Mesenchymal stem cell (in vitro differentiated cells and primary cell): ENCODE measurements at regions not wholly inside any gene's neighbourhood (a gene's known extent, or its start where the extent isn't known, plus 50 kb on each side); places are given as distances from the start of the nearest gene placed in this dataset.

Experiments used
- DNase-seq: peaks from one replicate; pipeline ENCODE4 v3.0.0-alpha.2; 2013
- H2AFZ ChIP-seq: one replicate; pipeline ENCODE4 v1.6.1; 2013; ENCODE audit warnings: low read depth, mild to moderate bottlenecking, control low read depth, inconsistent platforms, low read length, moderate library complexity
- H2AK5ac ChIP-seq: 2 replicates; pipeline ENCODE4 v1.6.1; 2013; ENCODE audit warnings: low read length, moderate library complexity, mild to moderate bottlenecking, inconsistent platforms; ENCODE audit not compliant: severe bottlenecking
- H2BK120ac ChIP-seq: one replicate; pipeline ENCODE4 v1.6.1; 2013; ENCODE audit warnings: low read depth, mild to moderate bottlenecking, inconsistent platforms, low read length, moderate library complexity
- H2BK12ac ChIP-seq, 2 experiments: one replicate each; pipeline ENCODE4 v1.6.1; 2013; ENCODE audit warnings: inconsistent platforms in 2 of 2, low read length in 2 of 2, mild to moderate bottlenecking in 2 of 2, moderate library complexity in 2 of 2, control low read depth in 1 of 2
- H2BK15ac ChIP-seq: one replicate; pipeline ENCODE4 v1.6.1; 2013; ENCODE audit warnings: mild to moderate bottlenecking, low read depth, inconsistent platforms; ENCODE audit not compliant: poor library complexity, severe bottlenecking
- H2BK5ac ChIP-seq: 2 replicates; pipeline ENCODE4 v1.6.1; 2013; ENCODE audit warnings: low read depth, mild to moderate bottlenecking, low read length, control low read depth, inconsistent platforms; ENCODE audit not compliant: poor library complexity, severe bottlenecking
- H3K14ac ChIP-seq, 2 experiments: one replicate each; pipeline ENCODE4 v1.6.1; 2013; ENCODE audit warnings: inconsistent platforms in 2 of 2, low read length in 2 of 2, control low read depth in 1 of 2, mild to moderate bottlenecking in 1 of 2, moderate library complexity in 1 of 2
- H3K18ac ChIP-seq, 2 experiments: one replicate each; pipeline ENCODE4 v1.6.1; 2013; ENCODE audit warnings: inconsistent platforms in 2 of 2, low read length in 2 of 2, control low read depth in 1 of 2, low read depth in 1 of 2, mild to moderate bottlenecking in 1 of 2
- H3K23ac ChIP-seq, 2 experiments: one replicate each; pipeline ENCODE4 v1.6.1; 2013; ENCODE audit warnings: inconsistent platforms in 2 of 2, low read length in 2 of 2, mild to moderate bottlenecking in 2 of 2, moderate library complexity in 2 of 2, control low read depth in 1 of 2
- H3K27ac ChIP-seq: 2 replicates; pipeline ENCODE4 v1.5.1; 2013; ENCODE audit warnings: mild to moderate bottlenecking, moderate library complexity, low read length, control low read depth, inconsistent platforms; ENCODE audit not compliant: poor library complexity, severe bottlenecking
- H3K27me3 ChIP-seq, 2 experiments: 2 replicates each; pipeline versions ENCODE4 v1.6.1 to v1.7.0; 2013; ENCODE audit warnings: low read length in 2 of 2, mild to moderate bottlenecking in 2 of 2, moderate library complexity in 2 of 2, control low read depth in 1 of 2, inconsistent platforms in 1 of 2; ENCODE audit not compliant: control insufficient read depth in 1 of 2, insufficient read depth in 1 of 2
- H3K36me3 ChIP-seq, 2 experiments: 2 replicates each; pipeline versions ENCODE4 v1.6.1 to v1.7.0; 2013; ENCODE audit warnings: low read length in 2 of 2, control low read depth in 1 of 2, inconsistent platforms in 1 of 2, low read depth in 1 of 2, mild to moderate bottlenecking in 1 of 2; ENCODE audit not compliant: insufficient read depth in 2 of 2, control insufficient read depth in 1 of 2
- H3K4ac ChIP-seq, 2 experiments: one replicate each; pipeline ENCODE4 v1.6.1; 2013; ENCODE audit warnings: inconsistent platforms in 2 of 2, low read length in 2 of 2, mild to moderate bottlenecking in 2 of 2, moderate library complexity in 2 of 2, control low read depth in 1 of 2, low read depth in 1 of 2
- H3K4me1 ChIP-seq: 2 replicates; pipeline ENCODE4 v1.6.1; 2013; ENCODE audit warnings: low read depth, low read length, control low read depth; ENCODE audit not compliant: control insufficient read depth, insufficient read depth
- H3K4me2 ChIP-seq: 2 replicates; pipeline ENCODE4 v1.6.1; 2013; ENCODE audit warnings: low read length, mild to moderate bottlenecking, inconsistent platforms; ENCODE audit not compliant: poor library complexity, severe bottlenecking
- H3K4me3 ChIP-seq, 2 experiments: 2 replicates each; pipeline versions ENCODE4 v1.5.1 to v1.7.0; 2013; ENCODE audit warnings: low read length in 2 of 2, mild to moderate bottlenecking in 2 of 2, control low read depth in 1 of 2, low read depth in 1 of 2; ENCODE audit not compliant: insufficient read depth in 1 of 2
- H3K79me1 ChIP-seq: replicated peaks from 2 replicates; pipeline ENCODE4 v1.6.1; 2013; ENCODE audit warnings: mild to moderate bottlenecking, control low read depth, low read length, inconsistent platforms; ENCODE audit not compliant: poor library complexity, severe bottlenecking
- H3K9ac ChIP-seq: 2 replicates; pipeline ENCODE4 v1.7.0; 2013; ENCODE audit warnings: mild to moderate bottlenecking, low read length, moderate library complexity
- H3K9me3 ChIP-seq: 2 replicates; pipeline ENCODE4 v1.7.0; 2013; ENCODE audit warnings: mild to moderate bottlenecking, low read length; ENCODE audit not compliant: control insufficient read depth
- H4K8ac ChIP-seq: one replicate; pipeline ENCODE4 v1.6.1; 2013; ENCODE audit warnings: inconsistent platforms, mild to moderate bottlenecking, low read length, moderate library complexity
- H4K91ac ChIP-seq: one replicate; pipeline ENCODE4 v1.6.1; 2013; ENCODE audit warnings: mild to moderate bottlenecking, low read length, inconsistent platforms
- WGBS: methylation state at CpG from one replicate; pipeline ENCODE4 v1.1.7; 2013; ENCODE audit warnings: mixed read lengths; 5-methylcytosine and 5-hydroxymethylcytosine counted together

DNA sequence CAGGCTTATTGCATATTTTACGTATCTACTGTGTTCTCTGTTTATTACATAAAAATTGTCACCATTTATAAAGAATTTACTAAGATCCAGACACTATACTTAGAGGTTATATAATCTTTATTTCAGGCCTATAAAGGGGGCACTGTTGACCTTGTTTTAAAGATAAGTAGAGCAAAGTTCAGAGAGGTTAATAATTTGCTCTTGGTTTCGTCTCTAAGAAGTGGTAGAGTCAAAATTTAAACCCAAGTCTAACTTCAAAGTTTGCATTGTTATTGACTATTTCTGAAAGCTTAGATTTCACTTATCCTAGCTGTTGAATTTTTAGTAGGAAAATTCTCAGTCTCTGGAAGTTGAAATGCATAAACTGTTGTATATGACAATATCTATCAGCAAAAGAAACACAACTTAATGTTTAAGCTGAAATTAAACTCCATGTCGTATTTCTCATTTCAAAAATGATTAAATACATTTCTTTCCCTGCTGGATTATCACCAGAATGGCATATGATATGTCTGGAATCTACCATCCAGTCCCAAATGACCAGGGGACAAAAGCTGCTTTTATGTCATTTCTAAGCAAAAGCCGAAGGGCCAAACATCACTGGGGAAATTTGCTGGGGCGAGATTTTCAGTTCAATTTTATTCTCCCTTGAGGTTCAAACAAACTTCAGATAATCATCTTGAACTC, 138.4 kb downstream of the SLC7A11 start:
- Histone ChIP-seq H3K9ac (no peak overlapping the region), H3K36me3 (no peaks in the 10 kb centered on the region), H3K27ac (no peak overlapping the region), H2AFZ (no peak overlapping the region), H2BK15ac (no peak overlapping the region), H3K14ac (no peak overlapping the region), H3K79me1 (no peaks in the 10 kb centered on the region), H3K4ac (no peak overlapping the region), H3K18ac (no peak overlapping the region), H4K91ac (no peak overlapping the region), H3K4me1 (no peaks in the 10 kb centered on the region), H3K23ac (no peak overlapping the region), H2BK12ac (no peak overlapping the region), H3K27me3 (no peaks in the 10 kb centered on the region), H4K8ac (no peak overlapping the region), H3K4me2 (no peak overlapping the region), H2AK5ac (no peak overlapping the region), H2BK5ac (no peak overlapping the region), H2BK120ac (no peak overlapping the region), H3K9me3 (peaks cover 4% of the 10 kb centered on the region), H3K4me3 (no peak overlapping the region)
- no peak for DNase-seq
- WGBS, result 94% methylated on average over 4 of the region's 5 CpGs

DNA sequence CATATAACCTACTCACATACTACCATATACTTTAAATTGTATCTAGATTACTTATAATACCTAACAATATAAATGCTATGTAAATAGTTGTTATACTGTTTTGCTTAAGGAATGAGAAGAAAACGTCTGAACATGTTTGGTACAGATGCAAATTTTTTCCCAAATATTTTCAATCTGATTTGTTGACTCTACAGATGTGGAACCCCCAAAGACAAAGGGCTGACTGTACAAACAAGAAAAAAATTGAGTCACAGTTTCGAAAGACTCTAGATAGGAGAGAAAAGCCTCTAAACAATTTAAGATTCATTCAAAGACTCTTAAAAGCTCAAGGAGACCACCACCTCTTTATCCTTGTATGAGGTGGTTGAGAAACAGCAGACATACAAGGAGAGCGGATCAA, 142.8 kb downstream of the SLC7A11 start:
- no peak overlapping the region for H3K4me2 ChIP-seq
- WGBS, result 63% methylated on average over 1 of the region's 3 CpGs
- no peaks in the 10 kb centered on the region for H3K4me1 ChIP-seq
- no peak overlapping the region for H4K8ac ChIP-seq
- H3K14ac ChIP-seq, result no peak overlapping the region
- H2BK5ac ChIP-seq, result no peak overlapping the region
- no peak overlapping the region for H3K4me3 ChIP-seq
- no peaks in the 10 kb centered on the region for H3K36me3 ChIP-seq
- H2BK12ac ChIP-seq, result no peak overlapping the region
- H2BK120ac ChIP-seq, result no peak overlapping the region
- no peak overlapping the region for H3K23ac ChIP-seq
- no peak overlapping the region for H3K27ac ChIP-seq
- no peak overlapping the region for H4K91ac ChIP-seq
- no peaks in the 10 kb centered on the region for H3K27me3 ChIP-seq
- H3K18ac ChIP-seq, result no peak overlapping the region
- H2AK5ac ChIP-seq, result no peak overlapping the region
- no peak overlapping the region for H2AFZ ChIP-seq
- no peaks in the 10 kb centered on the region for H3K79me1 ChIP-seq
- no peak overlapping the region for H3K4ac ChIP-seq
- H2BK15ac ChIP-seq, result no peak overlapping the region
- H3K9me3 ChIP-seq, result no peaks in the 10 kb centered on the region
- no peak overlapping the region for H3K9ac ChIP-seq
- no peak for DNase-seq

DNA sequence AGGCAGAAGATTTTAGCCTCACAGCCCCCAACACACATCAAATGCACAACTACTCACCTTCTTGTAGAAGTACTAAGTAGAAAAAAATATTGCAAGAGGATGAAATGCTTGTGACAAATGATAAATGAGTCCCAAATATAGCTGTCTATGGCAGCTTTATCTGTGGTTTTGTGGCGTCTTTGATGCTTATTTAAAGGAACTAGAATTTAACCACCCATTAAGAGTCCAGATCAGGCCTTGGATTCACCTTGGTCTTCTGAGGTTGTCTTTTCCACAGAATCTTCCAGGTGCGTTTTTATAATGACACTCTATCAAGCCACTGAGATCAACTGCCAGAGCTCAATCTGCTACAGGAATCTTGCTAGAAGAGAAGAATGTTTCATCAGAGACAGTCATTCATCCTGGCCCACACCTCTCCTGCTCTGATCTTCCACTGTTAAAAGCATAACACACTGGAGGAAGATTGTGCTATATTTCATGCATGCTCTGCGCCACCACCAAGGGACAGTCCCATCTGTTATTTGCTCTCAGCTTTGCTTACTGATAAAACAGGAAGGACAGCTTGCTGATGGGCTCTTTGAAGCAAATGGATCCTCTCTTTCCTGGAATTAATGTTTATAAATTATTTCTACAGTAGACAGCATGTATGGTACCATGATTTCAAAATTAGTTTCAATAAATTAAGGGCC, 144.1 kb downstream of the SLC7A11 start:
- H2AK5ac ChIP-seq, result no peak overlapping the region
- no peaks in the 10 kb centered on the region for H3K4me1 ChIP-seq
- no peaks in the 10 kb centered on the region for H3K27me3 ChIP-seq
- H2BK5ac ChIP-seq, result no peak overlapping the region
- no peak overlapping the region for H2BK120ac ChIP-seq
- H3K27ac ChIP-seq, result no peak overlapping the region
- no peaks in the 10 kb centered on the region for H3K9me3 ChIP-seq
- no peak overlapping the region for H3K23ac ChIP-seq
- no peak overlapping the region for H2BK15ac ChIP-seq
- H3K14ac ChIP-seq, result no peak overlapping the region
- H3K4me2 ChIP-seq, result no peak overlapping the region
- H3K4ac ChIP-seq, result no peak overlapping the region
- no peak overlapping the region for H4K91ac ChIP-seq
- H3K18ac ChIP-seq, result no peak overlapping the region
- no peak overlapping the region for H2AFZ ChIP-seq
- DNase-seq, result no peak
- H3K36me3 ChIP-seq, result no peaks in the 10 kb centered on the region
- H3K79me1 ChIP-seq, result no peaks in the 10 kb centered on the region
- WGBS, result 63% methylated on average over 3 of the region's 3 CpGs
- H3K9ac ChIP-seq, result no peak overlapping the region
- H4K8ac ChIP-seq, result no peak overlapping the region
- H2BK12ac ChIP-seq, result no peak overlapping the region
- H3K4me3 ChIP-seq, result no peak overlapping the region

DNA sequence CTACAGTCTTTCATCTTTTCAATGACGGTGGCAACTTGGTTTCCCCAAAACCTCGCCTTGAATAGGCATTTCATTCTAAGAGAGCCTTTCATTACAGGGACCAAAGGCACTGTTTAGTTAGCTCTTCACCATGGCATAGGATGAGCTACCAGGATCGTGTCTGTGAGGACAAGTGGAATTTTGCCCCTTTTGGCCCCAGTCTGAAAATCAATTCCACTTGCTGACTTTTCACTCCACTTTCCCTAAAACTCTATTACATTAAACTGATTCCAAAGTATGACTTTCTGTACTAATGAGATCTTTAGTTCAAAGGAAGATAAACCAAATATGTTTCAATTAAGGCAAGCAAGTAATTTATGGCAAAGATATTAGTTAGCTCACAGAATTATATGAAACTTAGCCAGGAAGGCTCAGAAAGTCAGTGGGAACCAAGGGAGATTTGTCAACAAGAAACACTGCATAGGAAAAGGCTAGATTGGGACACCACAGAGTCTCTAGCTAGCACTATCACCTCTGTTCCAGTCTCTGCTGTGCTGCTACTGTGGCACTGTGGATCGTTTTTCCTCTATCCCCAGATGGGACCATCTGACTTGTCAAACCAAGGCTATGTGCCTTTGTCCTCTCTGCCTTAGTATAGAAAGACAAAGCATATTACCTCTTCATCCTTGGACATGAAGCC, 145.6 kb downstream of the SLC7A11 start:
- Histone ChIP-seq H4K91ac (no peak overlapping the region), H2AFZ (no peak overlapping the region), H3K4me1 (no peaks in the 10 kb centered on the region), H2BK15ac (no peak overlapping the region), H2BK12ac (no peak overlapping the region), H3K4ac (no peak overlapping the region), H2AK5ac (no peak overlapping the region), H3K79me1 (no peaks in the 10 kb centered on the region), H3K14ac (no peak overlapping the region), H3K36me3 (no peaks in the 10 kb centered on the region), H3K4me3 (no peak overlapping the region), H2BK120ac (no peak overlapping the region), H3K27ac (no peak overlapping the region), H3K23ac (no peak overlapping the region), H3K27me3 (no peaks in the 10 kb centered on the region), H4K8ac (no peak overlapping the region), H3K18ac (no peak overlapping the region), H3K9ac (no peak overlapping the region), H3K4me2 (no peak overlapping the region), H2BK5ac (no peak overlapping the region), H3K9me3 (no peaks in the 10 kb centered on the region)
- 96% methylated on average over 4 of the region's 4 CpGs for WGBS
- no peak for DNase-seq
